ENCODE measurements at regions not wholly inside any gene's neighbourhood (a gene's known extent, or its start where the extent isn't known, plus 50 kb on each side); places are given as distances from the start of the nearest gene placed in this dataset.
"Not testable (repeated sequence)": the region's sequence is repeated elsewhere in the genome, so short reads cannot be mapped to it uniquely, and the experiment has no call there.

DNA sequence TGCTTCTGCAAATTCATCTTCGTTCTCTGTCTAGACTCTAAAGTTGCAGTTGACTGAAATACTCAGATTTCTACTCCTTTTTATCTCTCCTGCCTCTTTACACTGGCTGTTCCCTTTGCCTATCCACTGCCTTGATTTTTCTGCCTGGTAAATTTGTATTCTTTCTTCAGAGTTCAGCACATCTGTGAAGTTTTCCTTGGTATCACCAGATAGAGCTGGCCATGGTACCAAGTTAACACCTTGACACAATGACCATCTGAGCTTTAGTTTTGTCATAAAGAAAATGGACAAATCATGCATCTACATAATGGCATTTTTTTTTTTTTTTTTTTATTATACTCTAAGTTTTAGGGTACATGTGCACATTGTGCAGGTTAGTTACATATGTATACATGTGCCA lies 143.0 kb downstream of the PPP1R3A start:
- DNase-seq = no peak

DNA sequence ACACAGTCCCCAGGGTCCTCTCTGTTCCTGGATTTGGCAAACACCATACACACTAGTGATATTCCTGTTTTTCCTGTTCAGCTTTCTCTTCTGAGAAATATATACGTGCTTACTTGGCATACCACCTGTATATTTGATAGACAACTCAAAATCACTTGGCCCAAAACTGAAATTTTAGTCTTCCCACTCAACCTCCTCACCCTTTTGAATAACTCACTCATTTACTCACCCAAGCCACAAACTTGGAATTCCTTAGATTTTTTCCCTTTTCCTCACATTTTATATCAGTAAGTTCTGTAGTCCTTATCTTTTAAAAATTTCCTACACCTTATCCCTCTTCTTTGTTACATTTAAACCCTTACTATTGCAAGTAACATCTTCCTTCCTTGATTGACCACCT lies 143.4 kb downstream of the PPP1R3A start:
- no peak for DNase-seq

DNA sequence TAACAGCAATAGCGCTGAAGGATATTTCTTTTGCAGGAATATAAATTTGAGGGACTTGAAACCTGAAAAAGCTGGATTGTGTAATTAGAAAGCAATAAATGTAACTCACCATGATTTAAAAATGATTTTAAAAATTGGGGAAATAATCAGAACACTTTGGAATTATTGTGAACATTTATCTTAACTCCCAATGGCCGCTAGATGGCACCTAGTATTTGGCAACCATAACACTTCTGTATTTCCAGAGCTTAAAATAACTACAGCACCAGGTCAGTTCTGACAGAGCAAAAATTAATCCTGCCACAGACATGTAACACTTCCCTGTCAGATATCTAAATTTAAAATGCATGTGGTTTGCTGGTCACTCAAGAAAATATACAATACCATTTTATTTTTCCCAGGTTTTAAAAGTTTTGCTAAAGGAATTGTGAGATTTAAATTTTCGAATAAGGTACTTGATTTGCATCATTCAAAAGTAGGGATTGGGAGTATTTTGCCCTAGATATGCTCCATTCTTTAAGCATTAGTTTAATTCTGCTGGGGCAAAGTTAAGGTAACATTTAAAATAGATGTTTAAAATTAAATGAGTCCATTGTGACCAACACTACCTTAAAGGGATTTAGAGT lies 144.5 kb downstream of the PPP1R3A start:
- peak; percentile 4 for DNase-seq

DNA sequence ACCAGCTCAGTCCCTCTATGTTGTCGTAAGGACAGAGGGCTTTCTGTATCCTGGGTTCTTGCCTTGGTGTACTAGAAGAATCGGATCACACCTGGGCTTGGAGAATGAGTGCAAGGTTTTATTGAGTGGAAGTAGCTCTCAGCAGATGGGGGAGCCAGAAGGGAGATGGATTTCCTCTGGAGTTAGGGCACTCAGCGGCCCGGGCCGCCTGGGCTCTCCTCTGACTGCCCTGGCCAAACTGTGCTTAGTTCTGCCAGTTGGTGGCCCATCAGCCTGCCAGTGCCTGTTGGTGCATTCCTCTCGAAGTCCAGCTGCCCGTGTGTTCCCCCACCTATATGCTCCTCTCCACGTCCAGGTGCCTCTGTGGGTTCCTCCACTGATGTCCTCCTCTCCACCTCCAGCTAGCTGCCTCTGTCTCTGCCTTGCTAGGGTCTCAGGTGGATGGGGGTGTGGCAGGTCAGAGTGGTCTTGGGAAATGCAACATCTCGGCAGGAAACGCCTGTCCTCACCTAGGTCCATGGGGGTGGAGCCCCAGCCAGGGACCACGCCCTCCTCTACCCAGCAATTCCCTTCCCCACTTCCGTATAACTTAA lies 148.6 kb downstream of the PPP1R3A start:
- DNase-seq = no peak

DNA sequence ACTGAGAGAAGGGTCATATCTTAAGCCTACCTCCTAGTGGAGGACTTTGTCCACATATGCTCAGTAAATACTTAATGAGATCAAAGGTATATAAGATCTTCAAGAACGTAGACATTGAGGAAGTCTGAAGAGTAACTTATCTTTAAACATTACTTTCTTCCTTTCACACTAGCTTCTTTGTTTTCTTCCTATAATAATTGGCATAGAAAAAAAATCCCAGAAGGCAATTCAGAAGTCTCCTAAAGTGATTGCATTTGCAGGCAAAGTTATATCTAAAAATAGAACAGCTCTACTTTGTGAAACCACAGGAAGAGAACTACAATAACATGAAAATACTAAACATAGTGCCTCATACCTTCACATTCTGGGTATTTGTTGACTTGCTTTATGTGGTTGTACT lies 150.4 kb downstream of the PPP1R3A start:
- no peak for DNase-seq

DNA sequence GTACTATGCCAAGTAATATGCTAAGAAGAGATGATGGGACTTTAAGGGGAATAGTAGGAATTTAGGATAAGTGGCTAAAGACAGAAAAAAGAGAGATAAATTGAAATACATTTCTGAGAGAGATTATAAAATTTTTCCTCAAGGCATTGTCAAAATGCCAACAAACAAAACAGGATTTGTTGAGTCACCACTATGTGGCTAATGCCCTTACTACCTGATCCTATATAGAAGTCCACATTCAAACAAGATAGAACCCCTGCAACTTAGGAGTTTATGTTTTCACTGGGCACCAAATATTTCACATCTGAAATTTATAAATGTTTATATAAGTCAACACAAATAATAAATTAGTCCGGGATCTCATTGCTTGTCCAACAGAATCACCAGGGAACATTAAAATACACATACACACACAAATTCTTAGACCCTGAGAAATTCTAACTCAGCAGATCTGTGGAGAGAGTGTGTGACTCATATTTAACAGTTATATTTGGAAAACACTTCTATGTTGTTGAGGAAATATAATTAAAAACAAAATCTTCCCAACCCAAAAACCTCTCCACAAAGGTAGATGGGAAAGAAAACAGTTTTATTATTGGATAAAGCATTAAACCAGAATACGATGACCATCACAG lies 154.3 kb downstream of the PPP1R3A start:
- DNase-seq = no peak

DNA sequence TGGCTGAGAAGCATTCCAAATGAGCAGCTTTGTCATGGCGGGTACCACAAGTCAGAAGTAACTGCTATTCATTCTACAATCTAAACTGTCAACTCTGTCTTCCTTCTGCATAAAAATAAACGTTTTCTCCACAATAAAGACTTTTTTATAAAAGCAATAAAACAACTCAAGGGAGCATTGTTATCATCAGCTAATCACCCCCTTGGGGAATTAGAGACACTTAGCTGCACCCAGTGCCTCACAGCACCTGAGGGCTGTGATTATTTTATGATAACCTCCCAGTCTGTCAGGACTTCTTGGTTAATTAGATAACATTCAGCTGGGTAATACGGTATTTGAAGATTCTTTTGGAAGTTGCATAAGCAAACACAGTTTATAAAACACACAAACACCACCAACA lies 155.6 kb downstream of the PPP1R3A start:
- DNase-seq = no peak

DNA sequence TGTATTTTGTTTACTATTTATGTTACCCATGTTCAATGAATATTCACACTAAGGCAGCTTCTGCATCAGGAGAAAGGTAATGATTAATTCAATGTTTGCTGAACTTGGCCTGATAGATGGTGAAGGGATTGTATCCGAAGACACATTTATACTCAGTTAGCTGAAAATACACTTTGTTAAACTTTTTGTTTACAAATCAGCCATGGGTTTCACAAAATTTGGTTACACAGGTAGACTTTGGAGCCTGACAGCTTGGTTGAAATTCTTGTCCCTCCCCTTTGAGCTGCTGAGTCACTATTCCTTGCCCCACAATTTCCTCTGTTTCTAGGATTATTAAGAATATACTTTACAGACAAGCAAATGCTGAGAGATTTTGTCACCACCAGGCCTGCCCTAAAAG lies 162.6 kb downstream of the PPP1R3A start:
- DNase-seq = no peak

DNA sequence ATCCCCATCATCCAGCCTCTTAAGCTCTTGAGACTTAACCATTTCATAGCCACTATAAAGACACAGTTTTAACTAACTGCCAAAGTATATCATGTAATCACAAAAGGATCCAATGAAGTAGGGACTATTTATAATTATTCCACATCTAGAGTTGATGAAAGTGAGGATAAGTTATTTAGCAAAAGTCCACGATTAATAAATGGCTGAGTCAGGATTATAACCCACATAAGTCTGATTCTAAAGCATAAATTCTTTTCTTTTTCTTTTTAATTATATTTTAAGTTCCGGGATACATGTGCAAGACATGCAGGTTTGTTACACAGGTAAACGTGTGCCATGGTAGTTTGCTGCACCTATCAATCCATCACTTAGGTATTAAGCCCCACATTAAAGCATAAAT lies 166.1 kb downstream of the PPP1R3A start:
- DNase-seq = no peak

DNA sequence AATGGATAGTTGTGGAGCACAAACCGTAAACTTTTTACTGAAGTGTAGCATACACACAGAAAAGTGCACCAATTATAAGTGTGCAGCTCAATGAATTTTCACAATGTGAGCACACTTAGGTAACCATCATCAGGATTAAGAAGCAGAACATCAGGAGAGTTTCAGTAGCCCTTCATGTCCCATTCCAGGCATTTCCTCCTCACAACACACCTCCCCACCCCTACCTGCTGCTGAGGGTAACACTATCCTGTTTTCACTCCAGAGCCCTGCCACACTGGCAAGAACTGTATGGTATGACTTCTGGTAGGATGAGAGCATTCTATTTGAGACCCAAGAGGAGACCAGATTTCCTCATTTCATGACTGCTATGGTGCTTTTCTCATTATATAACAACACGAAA lies 166.5 kb downstream of the PPP1R3A start:
- DNase-seq = no peak

DNA sequence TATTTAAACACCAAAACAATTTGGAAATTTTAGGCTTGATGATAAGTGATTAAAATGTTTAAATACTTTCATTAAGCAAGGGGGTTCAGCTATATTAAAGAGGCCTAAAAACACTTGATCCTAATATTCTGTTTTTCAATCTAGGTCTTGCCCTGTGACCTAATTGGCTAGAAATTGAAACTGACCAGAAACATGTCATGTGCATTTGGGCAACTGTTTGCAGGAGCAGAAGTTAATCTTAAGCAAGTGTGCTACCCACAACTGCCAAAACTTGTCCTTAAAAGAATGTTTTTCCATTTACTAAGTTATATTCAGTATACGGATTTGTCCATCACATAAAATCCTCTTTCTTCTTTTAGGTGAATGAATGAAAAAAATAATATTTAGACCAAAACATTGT lies 167.3 kb downstream of the PPP1R3A start:
- DNase-seq = no peak

DNA sequence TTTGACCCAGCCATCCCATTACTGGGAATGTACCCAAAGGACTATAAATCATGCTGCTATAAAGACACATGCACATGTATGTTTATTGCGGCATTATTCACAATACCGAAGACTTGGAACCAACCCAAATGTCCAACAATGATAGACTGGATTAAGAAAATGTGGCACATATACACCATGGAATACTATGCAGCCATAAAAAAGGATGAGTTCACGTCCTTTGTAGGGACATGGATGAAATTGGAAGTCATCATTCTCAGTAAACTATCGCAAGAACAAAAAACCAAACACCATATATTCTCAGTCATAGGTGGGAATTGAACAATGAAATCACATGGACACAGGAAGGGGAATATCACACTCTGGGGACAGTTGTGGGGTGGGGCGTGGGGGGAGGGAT lies 170.4 kb downstream of the PPP1R3A start:
- not testable (repeated sequence) for DNase-seq

DNA sequence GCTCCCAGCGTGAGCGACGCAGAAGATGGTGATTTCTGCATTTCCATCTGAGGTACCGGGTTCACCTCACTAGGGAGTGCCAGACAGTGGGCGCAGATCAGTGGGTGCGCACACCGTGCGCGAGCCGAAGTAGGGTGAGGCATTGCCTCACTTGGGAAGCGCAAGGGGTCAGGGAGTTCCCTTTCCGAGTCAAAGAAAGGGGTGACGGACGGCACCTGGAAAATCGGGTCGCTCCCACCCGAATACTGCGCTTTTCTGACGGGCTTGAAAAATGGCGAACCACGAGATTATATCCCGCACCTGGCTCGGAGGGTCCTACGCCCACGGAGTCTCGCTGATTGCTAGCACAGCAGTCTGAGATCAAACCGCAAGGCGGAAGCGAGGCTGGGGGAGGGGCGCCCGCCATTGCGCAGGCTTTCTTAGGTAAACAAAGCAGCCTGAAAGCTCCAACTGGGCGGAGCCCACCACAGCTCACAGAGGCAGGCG lies 175.8 kb downstream of the PPP1R3A start:
- DNase-seq = not testable (repeated sequence)

DNA sequence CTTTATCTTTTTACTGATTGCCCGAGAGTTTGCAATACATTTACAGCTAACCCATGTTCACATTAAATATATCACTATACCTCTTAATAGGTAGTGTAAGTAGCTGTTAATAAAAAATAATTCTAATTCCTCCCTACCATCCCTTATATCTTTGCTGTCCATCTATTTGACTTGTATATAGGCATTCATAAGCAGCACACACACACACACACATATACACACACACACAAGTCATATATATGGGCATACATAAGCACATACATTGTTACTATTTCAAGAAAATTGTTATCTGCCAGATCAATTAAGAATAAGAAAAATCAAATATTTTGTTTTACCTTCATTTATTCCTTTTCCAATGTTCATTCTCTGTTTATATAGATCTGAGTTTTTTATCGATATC lies 176.4 kb downstream of the PPP1R3A start:
- DNase-seq = no peak

DNA sequence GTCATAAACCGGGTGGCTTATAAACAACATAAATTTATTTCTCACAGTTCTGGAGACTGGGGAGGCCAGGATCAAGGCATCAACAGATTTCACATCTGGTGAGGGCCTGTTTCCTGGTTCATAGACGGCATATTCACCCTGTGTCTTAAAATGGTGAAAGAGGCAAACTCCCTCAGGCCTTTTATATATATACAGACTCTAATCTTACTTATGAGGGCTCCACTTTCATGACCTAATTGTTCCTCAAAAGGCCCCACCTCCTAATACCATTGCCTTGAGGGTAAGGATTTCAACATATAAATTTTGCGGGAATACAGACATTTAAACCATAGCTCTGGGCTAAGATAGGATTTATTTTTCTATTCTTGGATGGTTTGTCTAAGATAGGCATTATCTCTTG lies 187.2 kb downstream of the PPP1R3A start:
- DNase-seq = no peak

DNA sequence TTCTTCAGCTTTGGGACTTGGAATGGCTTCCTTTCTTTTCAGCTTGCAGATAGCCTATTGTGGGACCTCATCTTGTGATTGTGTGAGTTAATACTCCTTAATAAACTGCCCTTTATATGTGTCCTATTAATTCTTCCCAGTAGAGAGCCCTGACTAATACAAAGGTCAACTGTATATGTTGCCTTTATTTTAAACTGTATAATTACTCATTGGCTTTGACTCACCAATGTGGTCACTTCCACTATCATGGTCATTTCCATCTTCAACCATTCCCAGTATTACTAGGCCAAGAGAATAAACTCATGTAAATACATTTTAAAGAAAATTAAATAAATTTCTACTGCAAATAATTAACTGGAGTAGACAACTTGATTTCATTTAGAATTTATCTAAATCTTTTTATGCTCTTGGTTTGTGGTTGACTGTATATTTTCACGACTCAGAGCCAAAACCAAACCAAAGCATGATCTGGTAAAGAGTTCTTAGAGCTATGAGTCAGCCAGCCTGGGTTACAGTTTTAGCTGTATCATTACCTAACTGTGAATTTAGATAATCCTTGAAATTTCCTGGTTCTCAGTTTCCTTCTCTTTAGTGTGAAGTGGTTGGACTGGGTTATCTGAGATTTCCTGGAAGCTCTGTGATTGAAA lies 188.4 kb downstream of the PPP1R3A start:
- peak; percentile 22 for DNase-seq

DNA sequence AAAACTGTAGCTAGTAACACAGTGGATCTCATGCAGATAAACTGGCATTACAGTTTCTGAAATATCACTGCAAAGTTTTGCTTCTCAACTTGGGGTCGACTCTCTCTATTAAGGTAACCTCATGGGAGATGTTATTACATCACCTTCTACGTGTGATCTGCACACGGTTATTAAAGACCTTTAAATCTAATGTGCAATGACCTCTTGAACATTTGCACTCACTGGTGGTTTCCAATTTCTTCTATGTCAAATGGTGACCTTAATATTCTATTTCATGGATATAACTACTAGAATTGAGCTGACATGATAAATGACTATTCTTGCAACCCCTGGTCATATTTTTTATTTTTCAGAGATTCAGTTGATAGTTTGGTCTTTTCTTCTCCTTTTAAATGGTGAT lies 191.3 kb downstream of the PPP1R3A start:
- no peak for DNase-seq

DNA sequence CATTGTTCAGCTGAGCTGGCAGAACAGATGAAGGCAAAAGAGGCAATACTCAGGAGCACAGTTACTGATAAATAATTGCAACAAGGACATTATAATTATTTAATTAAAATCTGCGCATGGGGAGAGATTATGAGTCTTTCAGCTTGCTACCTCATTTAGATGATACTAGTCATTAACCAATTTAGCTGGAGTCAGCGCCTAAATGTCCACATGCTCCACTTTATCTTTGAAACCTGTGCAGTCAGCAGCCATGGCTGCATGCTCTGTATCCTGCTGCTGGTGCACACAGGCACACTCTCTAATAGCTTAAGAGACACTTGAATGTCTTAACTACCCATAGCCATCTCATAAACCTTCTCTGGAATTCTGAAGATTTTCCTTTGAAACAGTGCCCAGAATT lies 196.8 kb downstream of the PPP1R3A start:
- DNase-seq = no peak

DNA sequence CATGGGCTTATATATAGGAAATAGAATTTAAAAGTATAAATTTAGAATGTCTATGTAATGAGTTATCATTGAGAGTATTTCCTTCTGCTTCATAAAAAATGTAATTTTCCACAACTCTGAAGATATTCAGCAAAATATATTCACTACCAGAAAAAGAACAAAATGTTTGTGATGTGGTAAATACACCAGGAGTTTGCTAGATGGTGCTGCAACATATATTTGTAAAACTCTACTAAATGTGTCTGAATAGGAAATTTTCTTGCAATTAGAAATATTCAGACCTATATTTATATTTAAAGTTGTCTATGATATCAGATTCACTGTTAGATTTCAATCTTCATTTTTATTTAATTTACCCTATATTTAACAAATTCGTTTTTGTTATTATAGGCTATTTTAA lies 201.1 kb downstream of the PPP1R3A start:
- DNase-seq = no peak

DNA sequence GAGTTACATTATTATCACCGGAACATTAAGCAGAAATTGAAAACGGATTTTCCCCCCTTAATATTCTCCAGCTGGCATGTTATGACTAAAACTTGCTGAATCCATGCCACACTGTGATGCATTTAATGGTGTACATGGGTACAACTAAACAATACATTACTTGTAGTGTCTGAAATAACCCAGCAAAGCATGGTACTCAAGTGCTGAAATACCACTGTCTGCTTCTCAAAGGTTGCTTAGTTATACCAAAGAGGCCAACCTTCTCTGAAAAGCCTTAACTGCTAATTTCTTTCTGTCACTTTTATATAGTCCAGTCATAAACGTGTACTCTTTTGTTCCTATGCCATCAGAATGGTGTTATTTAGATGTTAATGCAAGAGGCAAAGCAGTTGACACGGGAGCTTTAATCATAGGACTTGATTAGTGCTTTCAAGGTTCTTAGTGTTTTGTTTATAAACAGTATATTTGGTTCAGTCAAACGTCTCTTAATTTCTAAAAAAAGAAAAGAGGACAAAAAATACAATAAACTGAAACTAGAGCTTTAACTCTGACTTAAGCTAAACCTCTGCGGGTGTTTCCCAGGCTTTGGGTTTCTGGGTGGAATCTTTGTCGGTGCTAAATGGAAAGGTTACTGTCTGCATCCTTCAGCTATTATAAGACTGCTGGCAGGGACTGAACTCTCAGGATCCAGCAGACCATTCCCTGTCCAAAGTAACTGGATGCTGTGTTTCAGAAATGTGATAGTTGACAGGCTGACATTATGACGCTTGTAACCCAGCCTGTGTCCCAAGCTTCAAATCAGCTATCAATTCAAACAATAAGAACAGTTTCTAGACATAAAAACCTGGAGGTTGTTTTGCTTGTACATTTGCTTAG lies 202.6 kb downstream of the PPP1R3A start:
- no peak for DNase-seq

DNA sequence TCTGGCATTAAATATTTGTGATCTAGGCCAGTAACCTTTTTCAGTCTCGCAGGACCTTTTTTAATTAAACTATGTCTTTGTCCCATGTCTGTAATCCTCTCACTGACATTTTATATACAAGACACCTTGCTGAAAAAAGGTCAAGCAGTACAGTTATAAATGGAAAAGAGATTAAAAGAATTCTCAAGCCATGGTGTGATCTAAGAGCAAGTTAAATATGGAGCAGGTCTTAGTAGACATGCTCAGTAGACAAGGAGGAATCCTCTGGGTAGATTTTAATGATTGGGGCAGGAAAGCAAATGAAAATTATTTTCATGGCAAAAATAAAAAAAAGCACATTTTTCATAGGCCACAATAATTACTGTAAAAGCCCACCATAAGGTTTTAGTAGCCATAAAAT lies 203.5 kb downstream of the PPP1R3A start:
- no peak for DNase-seq

DNA sequence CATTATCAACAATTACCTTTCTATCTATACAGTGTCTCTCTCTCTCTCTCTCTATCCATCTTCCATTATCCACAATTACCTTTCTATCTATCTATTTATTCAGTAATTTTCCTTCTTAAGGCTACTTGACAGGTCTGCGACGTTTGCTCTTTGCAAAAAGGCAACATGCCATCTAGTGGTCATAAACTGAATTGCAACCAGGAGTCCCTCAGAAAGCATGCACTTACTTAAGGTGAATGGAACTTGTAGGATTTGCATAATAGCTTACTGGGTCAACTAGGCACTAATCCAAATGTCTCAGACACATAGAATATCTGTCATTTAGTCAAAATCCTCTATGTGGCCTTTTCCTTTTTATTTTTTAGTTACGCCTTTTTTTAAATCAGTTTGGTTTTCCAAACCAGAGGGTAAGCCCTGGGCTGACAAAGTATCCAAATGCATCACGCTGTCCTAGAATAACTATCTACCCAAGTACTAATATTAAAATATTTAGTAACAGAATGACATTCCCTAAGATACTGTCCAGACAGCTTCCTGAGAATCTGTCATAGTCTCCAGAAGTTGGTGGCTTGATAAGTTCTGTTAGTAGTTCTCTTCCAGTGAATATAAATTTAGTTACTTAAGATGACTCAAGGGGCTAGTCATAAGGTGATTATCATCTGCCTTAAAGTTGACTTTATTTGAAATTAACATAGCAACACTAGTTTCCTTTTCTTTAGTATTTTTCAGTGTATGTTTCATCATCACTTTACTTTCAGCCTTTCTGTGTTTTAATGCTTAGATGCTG lies 208.3 kb downstream of the PPP1R3A start:
- peak; percentile 74 for DNase-seq

All from activated CD4-positive, alpha-beta T cell treated with anti-CD3 and anti-CD28 coated beads, Interleukin-10, Interleukin-2, amounts not matched to agents 100 ng/mL and 50 ng/mL, durations not matched to agents 16 hours and 8 hours (primary cell).